Skeletal muscle satellite cell (primary cell): ENCODE measurements at regions not wholly inside any gene's neighbourhood (a gene's known extent, or its start where the extent isn't known, plus 50 kb on each side); places are given as distances from the start of the nearest gene placed in this dataset.

Experiments
- H3K27me3 ChIP-seq: 2 replicates; pipeline ENCODE4 v1.7.0; 2013; ENCODE audit warnings: low read length; ENCODE audit not compliant: control insufficient read depth, insufficient read depth
- H3K36me3 ChIP-seq: 2 replicates; pipeline ENCODE4 v1.7.0; 2013; ENCODE audit warnings: mild to moderate bottlenecking, control low read depth, low read length; ENCODE audit not compliant: insufficient read depth
- H3K4me1 ChIP-seq: 2 replicates; pipeline ENCODE4 v1.7.0; 2013; ENCODE audit warnings: low read length; ENCODE audit not compliant: control insufficient read depth, insufficient read depth
- H3K4me2 ChIP-seq: 2 replicates; pipeline ENCODE4 v1.7.0; 2013; ENCODE audit warnings: mild to moderate bottlenecking, low read length
- H3K4me3 ChIP-seq: 2 replicates; pipeline ENCODE4 v1.7.0; 2013; ENCODE audit warnings: low read length
- H3K9ac ChIP-seq: 2 replicates; pipeline ENCODE4 v1.7.0; 2013; ENCODE audit warnings: mild to moderate bottlenecking, low read depth, low read length, moderate library complexity
- H3K9me3 ChIP-seq: replicated peaks from 2 replicates; pipeline ENCODE4 v1.7.0; 2013; ENCODE audit warnings: mild to moderate bottlenecking, control low read depth, low read length

GRCh38 chrX:95678679-95679078 is 1006.0 kb upstream of the DIAPH2 start:
- Histone ChIP-seq H3K4me3 (no peak overlapping the region), H3K27me3 (no peaks in the 10 kb centered on the region), H3K4me2 (no peak overlapping the region), H3K4me1 (no peaks in the 10 kb centered on the region), H3K9me3 (no peaks in the 10 kb centered on the region), H3K36me3 (no peaks in the 10 kb centered on the region), H3K9ac (no peak overlapping the region)

- Histone ChIP-seq H3K36me3 (no peaks in the 10 kb centered on the region), H3K9me3 (no peaks in the 10 kb centered on the region), H3K4me2 (no peak overlapping the region), H3K4me1 (no peaks in the 10 kb centered on the region), H3K27me3 (no peaks in the 10 kb centered on the region), H3K9ac (no peak overlapping the region), H3K4me3 (no peak overlapping the region)
Observed at GRCh38 chrX:95693365-95693764, 991.3 kb upstream of the DIAPH2 start.

- Histone ChIP-seq H3K9me3 (no peaks in the 10 kb centered on the region), H3K4me3 (no peak overlapping the region), H3K4me2 (no peak overlapping the region), H3K36me3 (no peaks in the 10 kb centered on the region), H3K9ac (no peak overlapping the region), H3K27me3 (no peaks in the 10 kb centered on the region), H3K4me1 (no peaks in the 10 kb centered on the region)
Observed at GRCh38 chrX:95703696-95704095, 980.9 kb upstream of the DIAPH2 start.

GRCh38 chrX:95716841-95717240 is 967.8 kb upstream of the DIAPH2 start:
- Histone ChIP-seq H3K27me3 (no peaks in the 10 kb centered on the region), H3K9me3 (no peaks in the 10 kb centered on the region), H3K4me2 (no peak overlapping the region), H3K36me3 (no peaks in the 10 kb centered on the region), H3K9ac (no peak overlapping the region), H3K4me3 (no peak overlapping the region), H3K4me1 (no peaks in the 10 kb centered on the region)

- Histone ChIP-seq H3K4me3 (no peak overlapping the region), H3K4me2 (no peak overlapping the region), H3K4me1 (no peaks in the 10 kb centered on the region), H3K9ac (no peak overlapping the region), H3K9me3 (no peaks in the 10 kb centered on the region), H3K36me3 (no peaks in the 10 kb centered on the region), H3K27me3 (no peaks in the 10 kb centered on the region)
Observed at GRCh38 chrX:95718746-95719145, 965.9 kb upstream of the DIAPH2 start.

GRCh38 chrX:95721011-95721410 is 963.6 kb upstream of the DIAPH2 start:
- H3K4me3 ChIP-seq: no peak overlapping the region
- no peaks in the 10 kb centered on the region for H3K36me3 ChIP-seq
- H3K9ac ChIP-seq: no peak overlapping the region

GRCh38 chrX:95728446-95728845 is 956.2 kb upstream of the DIAPH2 start:
- H3K27me3 ChIP-seq: no peaks in the 10 kb centered on the region
- no peaks in the 10 kb centered on the region for H3K4me1 ChIP-seq
- no peak overlapping the region for H3K4me3 ChIP-seq
- no peak overlapping the region for H3K4me2 ChIP-seq
- no peaks in the 10 kb centered on the region for H3K9me3 ChIP-seq
- H3K9ac ChIP-seq: no peak overlapping the region
- H3K36me3 ChIP-seq: no peaks in the 10 kb centered on the region

More at GRCh38 chrX:95721011-95721410, 963.6 kb upstream of the DIAPH2 start:
- Histone ChIP-seq H3K27me3 (no peaks in the 10 kb centered on the region), H3K4me1 (no peaks in the 10 kb centered on the region), H3K9me3 (no peaks in the 10 kb centered on the region), H3K4me2 (no peak overlapping the region)

GRCh38 chrX:95729401-95729800 is 955.2 kb upstream of the DIAPH2 start:
- Histone ChIP-seq H3K9me3 (no peaks in the 10 kb centered on the region), H3K4me3 (no peak overlapping the region), H3K9ac (no peak overlapping the region), H3K4me1 (no peaks in the 10 kb centered on the region), H3K27me3 (no peaks in the 10 kb centered on the region), H3K4me2 (no peak overlapping the region), H3K36me3 (no peaks in the 10 kb centered on the region)

GRCh38 chrX:95733426-95733825 is 951.2 kb upstream of the DIAPH2 start:
- no peak overlapping the region for H3K9ac ChIP-seq
- no peak overlapping the region for H3K4me2 ChIP-seq
- H3K9me3 ChIP-seq: no peaks in the 10 kb centered on the region
- no peaks in the 10 kb centered on the region for H3K27me3 ChIP-seq
- H3K4me1 ChIP-seq: no peaks in the 10 kb centered on the region
- no peaks in the 10 kb centered on the region for H3K36me3 ChIP-seq
- H3K4me3 ChIP-seq: no peak overlapping the region

- no peaks in the 10 kb centered on the region for H3K27me3 ChIP-seq
- H3K4me3 ChIP-seq: no peak overlapping the region
- H3K36me3 ChIP-seq: no peaks in the 10 kb centered on the region
- no peaks in the 10 kb centered on the region for H3K9me3 ChIP-seq
- no peak overlapping the region for H3K4me2 ChIP-seq
- H3K9ac ChIP-seq: no peak overlapping the region
- no peaks in the 10 kb centered on the region for H3K4me1 ChIP-seq
Observed at GRCh38 chrX:95754411-95754810, 930.2 kb upstream of the DIAPH2 start.

GRCh38 chrX:95760356-95760755 is 924.3 kb upstream of the DIAPH2 start:
- Histone ChIP-seq H3K4me1 (no peaks in the 10 kb centered on the region), H3K36me3 (no peaks in the 10 kb centered on the region)

GRCh38 chrX:95762716-95763115 is 921.9 kb upstream of the DIAPH2 start:
- H3K36me3 ChIP-seq: no peaks in the 10 kb centered on the region
- H3K4me1 ChIP-seq: no peaks in the 10 kb centered on the region
- H3K9ac ChIP-seq: no peak overlapping the region
- H3K4me3 ChIP-seq: no peak overlapping the region
- no peak overlapping the region for H3K4me2 ChIP-seq
- peaks cover 6% of the 10 kb centered on the region for H3K27me3 ChIP-seq
- H3K9me3 ChIP-seq: no peaks in the 10 kb centered on the region

More at GRCh38 chrX:95760356-95760755, 924.3 kb upstream of the DIAPH2 start:
- H3K4me3 ChIP-seq: no peak overlapping the region
- no peak overlapping the region for H3K9ac ChIP-seq
- no peaks in the 10 kb centered on the region for H3K27me3 ChIP-seq
- H3K9me3 ChIP-seq: no peaks in the 10 kb centered on the region
- no peak overlapping the region for H3K4me2 ChIP-seq
